GM23248 (cell line): ENCODE measurements at regions not wholly inside any gene's neighbourhood (a gene's known extent, or its start where the extent isn't known, plus 50 kb on each side); places are given as distances from the start of the nearest gene placed in this dataset.
"Not testable (repeated sequence)": the region's sequence is repeated elsewhere in the genome, so short reads cannot be mapped to it uniquely, and the experiment has no call there.

Experiments
- DNase-seq: peaks from one replicate; pipeline ENCODE4 v3.0.0-alpha.2; 2015
- H2AFZ ChIP-seq: fragments of 200-600 bp; sonication (generic); 2 replicates; pipeline ENCODE4 v1.6.1; 2016; ENCODE audit warnings: antibody characterized with exemption
- H3F3A ChIP-seq: fragments of 200-600 bp; sonication (generic); 2 replicates; pipeline ENCODE4 v1.6.1; 2016; ENCODE audit warnings: mild to moderate bottlenecking, antibody characterized with exemption, mixed run types; ENCODE audit not compliant: insufficient read depth
- H3K27ac ChIP-seq: fragments of 200-600 bp; sonication (generic); 2 replicates; pipeline ENCODE4 v1.5.1; 2016; ENCODE audit warnings: mild to moderate bottlenecking
- H3K27me3 ChIP-seq: fragments of 200-600 bp; sonication (generic); replicated peaks from 2 replicates; pipeline ENCODE4 v1.6.1; 2016; ENCODE audit warnings: mild to moderate bottlenecking; ENCODE audit not compliant: insufficient read depth
- H3K36me3 ChIP-seq: fragments of 200-600 bp; sonication (generic); 2 replicates; pipeline ENCODE4 v1.6.1; 2016; ENCODE audit warnings: low read depth, mild to moderate bottlenecking
- H3K4me1 ChIP-seq: fragments of 200-600 bp; sonication (generic); 2 replicates; pipeline ENCODE4 v1.6.1; 2016; ENCODE audit warnings: mild to moderate bottlenecking; ENCODE audit not compliant: insufficient read depth
- H3K4me2 ChIP-seq: fragments of 200-600 bp; sonication (generic); one replicate; pipeline ENCODE4 v1.6.1; 2016; ENCODE audit warnings: mild to moderate bottlenecking; ENCODE audit not compliant: unreplicated experiment
- H3K4me3 ChIP-seq: fragments of 200-600 bp; sonication (generic); 2 replicates; pipeline ENCODE4 v1.5.1; 2016; ENCODE audit warnings: mild to moderate bottlenecking
- H3K79me2 ChIP-seq: fragments of 200-600 bp; sonication (generic); 2 replicates; pipeline ENCODE4 v1.6.1; 2016; ENCODE audit warnings: mild to moderate bottlenecking; ENCODE audit not compliant: insufficient read depth
- H3K9ac ChIP-seq: fragments of 200-600 bp; sonication (generic); 2 replicates; pipeline ENCODE4 v1.6.1; 2016; ENCODE audit warnings: mild to moderate bottlenecking
- H3K9me2 ChIP-seq: fragments of 200-600 bp; sonication (generic); 2 replicates; pipeline ENCODE4 v1.6.1; 2016; ENCODE audit warnings: mixed run types, mild to moderate bottlenecking, moderate library complexity; ENCODE audit not compliant: insufficient read depth
- H3K9me3 ChIP-seq: fragments of 200-600 bp; sonication (generic); one replicate; pipeline ENCODE4 v1.6.1; 2017; ENCODE audit warnings: low read depth
- H4K20me1 ChIP-seq: fragments of 200-600 bp; sonication (generic); 2 replicates; pipeline ENCODE4 v1.6.0; 2016; ENCODE audit not compliant: insufficient read depth
- EZH2 ChIP-seq: fragments of 200-600 bp; sonication (generic); IDR thresholded peaks from 2 replicates; pipeline ENCODE4 v1.6.1; 2018; ENCODE audit warnings: antibody characterized with exemption, mild to moderate bottlenecking; ENCODE audit not compliant: insufficient read depth, poor library complexity, severe bottlenecking
- EZH2phosphoT487 ChIP-seq: fragments of 200-600 bp; sonication (generic); IDR thresholded peaks from 2 replicates; pipeline ENCODE4 v1.6.1; 2018; ENCODE audit warnings: antibody characterized with exemption, moderate library complexity, mild to moderate bottlenecking, low read depth; ENCODE audit not compliant: insufficient read depth
- WGBS, 2 experiments: methylation state at CpG; one replicate each; pipeline ENCODE4 v1.1.6; 2015 to 2017; ENCODE audit warnings: low lambda C conversion rate in 2 of 2, low coverage in 1 of 2; ENCODE audit errors: missing lambda C conversion rate in 2 of 2; 5-methylcytosine and 5-hydroxymethylcytosine counted together
- in situ Hi-C: fragments of 300-500 bp; cut with MboI; formaldehyde crosslinking; loops from 2 replicates; pipeline ENCODE4 v1.15.0; 2020

DNA sequence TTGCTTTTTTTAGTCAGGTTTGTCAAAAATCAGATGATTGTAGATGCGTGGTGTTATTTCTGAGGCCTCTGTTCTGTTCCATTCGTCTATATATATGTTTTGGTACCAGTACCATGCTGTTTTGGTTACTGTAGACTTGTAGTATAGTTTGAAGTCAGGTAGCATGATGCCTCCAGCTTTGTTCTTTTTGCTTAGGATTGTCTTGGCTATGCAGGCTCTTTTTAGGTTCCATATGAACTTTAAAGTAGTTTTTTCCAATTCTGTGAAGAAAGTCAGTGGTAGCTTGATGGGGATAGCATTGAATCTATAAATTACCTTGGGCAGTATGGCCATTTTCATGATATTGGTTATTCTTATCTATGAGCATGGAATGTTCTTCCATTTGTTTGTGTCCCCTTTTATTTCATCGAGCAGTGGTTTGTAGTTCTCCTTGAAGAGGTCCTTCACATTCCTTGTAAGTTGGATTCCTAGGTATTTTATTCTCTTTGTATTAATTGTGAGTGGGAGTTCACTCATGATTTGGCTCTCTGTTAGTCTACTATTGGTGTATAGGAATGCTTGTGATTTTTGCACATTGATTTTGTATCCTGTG, 70.1 kb upstream of the TOP3B start:
- H3K9me2 ChIP-seq, H3K4me2 ChIP-seq, H3K4me3 ChIP-seq, H4K20me1 ChIP-seq, H3K9me3 ChIP-seq, H3K9ac ChIP-seq, in situ Hi-C loops, H3K36me3 ChIP-seq, H2AFZ ChIP-seq, H3F3A ChIP-seq, H3K27me3 ChIP-seq, H3K79me2 ChIP-seq, H3K27ac ChIP-seq, H3K4me1 ChIP-seq, DNase-seq: not testable (repeated sequence)
- 10 to 14% methylated on average over 3 of the region's 3 CpGs for WGBS, 2 experiments

DNA sequence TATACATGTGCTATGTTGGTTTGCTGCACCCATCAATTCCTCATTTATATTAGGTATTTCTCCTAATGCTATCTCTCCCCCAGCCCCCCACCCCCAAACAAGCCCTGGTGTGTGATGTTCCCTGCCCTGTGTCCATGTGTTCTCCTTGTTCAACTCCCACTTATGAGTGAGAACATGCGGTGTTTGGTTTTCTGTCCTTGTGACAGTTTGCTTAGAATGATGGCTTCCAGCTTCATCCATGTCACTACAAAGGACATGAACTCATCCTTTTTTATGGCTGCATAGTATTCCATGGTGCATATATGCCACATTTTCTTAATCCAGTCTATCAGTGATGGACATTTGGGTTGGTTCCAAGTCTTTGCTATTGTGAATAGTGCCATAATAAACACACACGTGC, 68.4 kb upstream of the TOP3B start:
- H4K20me1 ChIP-seq, H3K27ac ChIP-seq, H3K27me3 ChIP-seq, H3K4me1 ChIP-seq, in situ Hi-C loops, H3K9me2 ChIP-seq, H2AFZ ChIP-seq, H3K9ac ChIP-seq, H3K9me3 ChIP-seq, H3K36me3 ChIP-seq, H3K4me2 ChIP-seq, DNase-seq, H3K4me3 ChIP-seq, H3F3A ChIP-seq, H3K79me2 ChIP-seq: not testable (repeated sequence)
- 23 to 25% methylated on average over 2 of the region's 2 CpGs for WGBS, 2 experiments

DNA sequence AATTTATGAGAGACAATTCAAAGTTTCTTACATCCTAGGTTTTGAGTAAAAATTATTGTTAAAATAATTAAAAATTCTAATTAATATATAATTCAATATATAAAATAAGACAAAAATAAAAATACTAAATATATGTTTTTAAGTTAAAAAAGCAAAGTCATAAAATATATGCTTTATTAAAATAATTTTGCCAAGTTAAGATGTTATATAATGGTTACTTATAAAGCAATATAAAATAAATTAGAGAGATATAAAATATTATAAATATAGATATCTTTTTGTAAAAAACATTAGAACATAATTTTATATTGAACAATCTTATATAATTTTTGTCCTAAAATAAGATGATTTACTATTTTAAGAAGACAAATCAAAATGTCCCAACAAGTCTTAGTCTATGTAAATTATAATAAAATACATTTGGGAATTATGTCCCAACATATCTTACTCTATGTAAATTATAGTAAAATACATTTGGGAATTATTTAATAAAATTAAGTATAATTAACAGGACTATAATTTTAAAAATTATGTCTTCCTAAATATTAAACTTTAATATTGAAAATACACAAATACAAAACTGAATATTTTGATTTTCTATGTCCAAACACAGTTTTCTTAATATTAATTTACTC, 67.7 kb upstream of the TOP3B start:
- H3K9me3 ChIP-seq = no peaks in the 10 kb centered on the region
- TF ChIP-seq EZH2 = no peak
- no peak for TF ChIP-seq EZH2phosphoT487
- H3K79me2 ChIP-seq = no peaks in the 10 kb centered on the region

DNA sequence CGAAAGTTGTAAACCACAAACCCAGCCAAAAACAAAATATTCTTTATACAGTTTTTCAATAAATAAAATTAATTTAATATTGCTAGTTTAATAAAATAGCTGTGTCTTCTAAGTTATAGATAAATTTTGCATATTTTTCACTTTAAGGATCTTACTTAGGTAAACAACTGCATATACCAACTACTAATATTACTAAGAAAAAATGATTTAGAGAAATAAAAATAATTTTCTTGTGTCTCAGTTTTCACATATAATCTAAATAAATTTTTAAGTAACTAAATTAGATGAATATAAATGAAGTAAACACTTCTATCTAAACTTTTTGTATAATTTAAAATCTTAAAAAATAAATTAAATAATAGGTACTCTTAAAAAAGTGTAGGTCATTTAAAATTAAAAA, 67.1 kb upstream of the TOP3B start:
- Histone ChIP-seq H3K4me1 (no peaks in the 10 kb centered on the region), H2AFZ (no peak overlapping the region), H3K9ac (no peak overlapping the region), H4K20me1 (no peaks in the 10 kb centered on the region), H3F3A (no peaks in the 10 kb centered on the region), H3K36me3 (no peaks in the 10 kb centered on the region), H3K27ac (no peak overlapping the region), H3K4me2 (no peak overlapping the region), H3K27me3 (peaks cover 10% of the 10 kb centered on the region), H3K4me3 (no peak overlapping the region), H3K9me3 (no peaks in the 10 kb centered on the region), H3K79me2 (no peaks in the 10 kb centered on the region), H3K9me2 (no peaks in the 10 kb centered on the region)
- in situ Hi-C loops = no loop called here
- WGBS, 2 experiments = 0 to 7% methylated on average over 1 of the region's 1 CpG
- no peak for DNase-seq
- TF ChIP-seq EZH2 (no peak), EZH2phosphoT487 (no peak)

More for the DNA sequence above, 67.7 kb upstream of the TOP3B start:
- H3K27ac ChIP-seq = no peak overlapping the region
- no peaks in the 10 kb centered on the region for H3K4me1 ChIP-seq
- H3K4me2 ChIP-seq = no peak overlapping the region
- no peak overlapping the region for H2AFZ ChIP-seq
- H4K20me1 ChIP-seq = no peaks in the 10 kb centered on the region
- no peak for DNase-seq
- no peak overlapping the region for H3K9ac ChIP-seq
- no peaks in the 10 kb centered on the region for H3K36me3 ChIP-seq
- no peaks in the 10 kb centered on the region for H3K9me2 ChIP-seq
- no peaks in the 10 kb centered on the region for H3F3A ChIP-seq
- no peak overlapping the region for H3K4me3 ChIP-seq
- in situ Hi-C loops = no loop called here
- H3K27me3 ChIP-seq = peaks cover 10% of the 10 kb centered on the region

DNA sequence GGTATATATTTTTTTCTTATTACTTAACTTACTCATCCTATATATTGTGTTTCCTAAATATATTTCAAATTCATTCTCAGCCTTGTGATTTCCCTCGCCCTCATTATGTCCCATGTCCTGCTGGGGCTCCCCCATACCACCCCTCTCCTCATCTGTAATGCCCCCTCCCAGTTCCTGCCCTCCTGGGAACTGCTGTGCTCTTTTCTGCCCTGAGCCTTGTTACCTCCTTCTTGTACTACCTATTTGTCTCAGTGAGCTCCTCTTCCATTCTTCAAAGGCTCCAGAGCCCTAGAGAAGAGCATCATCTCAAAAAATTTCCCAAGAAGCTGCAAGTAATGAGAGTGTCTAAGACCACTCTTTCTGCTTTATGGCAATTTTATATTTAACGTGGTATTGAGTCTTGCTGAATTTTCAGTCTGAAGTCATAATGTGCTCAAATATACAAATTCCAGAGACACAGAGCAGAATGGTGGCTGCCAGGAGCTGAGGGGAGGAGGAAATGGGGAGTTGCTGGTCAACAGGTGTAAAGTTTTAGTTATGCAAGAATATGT, 66.5 kb upstream of the TOP3B start:
- Histone ChIP-seq H3K9me3 (no peaks in the 10 kb centered on the region), H3K4me1 (no peaks in the 10 kb centered on the region), H3K9ac (no peak overlapping the region), H3K27ac (no peak overlapping the region), H3K4me3 (no peak overlapping the region), H3K79me2 (no peaks in the 10 kb centered on the region), H2AFZ (no peak overlapping the region), H3K4me2 (no peak overlapping the region), H3F3A (no peaks in the 10 kb centered on the region), H3K9me2 (no peaks in the 10 kb centered on the region), H3K36me3 (no peaks in the 10 kb centered on the region), H3K27me3 (peaks cover 10% of the 10 kb centered on the region), H4K20me1 (no peaks in the 10 kb centered on the region)
- in situ Hi-C loops = no loop called here
- DNase-seq = no peak
- WGBS, 2 experiments = 8 to 15% methylated on average over 2 of the region's 2 CpGs
- no peak for TF ChIP-seq EZH2
- TF ChIP-seq EZH2phosphoT487 = no peak
